ENCODE measurements at regions not wholly inside any gene's neighbourhood (a gene's known extent, or its start where the extent isn't known, plus 50 kb on each side); places are given as distances from the start of the nearest gene placed in this dataset.

GRCh38 chr9:79173932-79174331 lies 397.8 kb upstream of the TLE4 start:
- DNase-seq (ENCODE audit: extremely low read depth in 1 of 2, low read depth in 1 of 2) = no peak

- no peak for DNase-seq (ENCODE audit: extremely low read depth in 1 of 2, low read depth in 1 of 2)
Measured at GRCh38 chr9:79176014-79176697, 395.6 kb upstream of the TLE4 start.

GRCh38 chr9:79184831-79185230 lies 386.9 kb upstream of the TLE4 start:
- no peak for DNase-seq (ENCODE audit: extremely low read depth in 1 of 2, low read depth in 1 of 2)

DNA sequence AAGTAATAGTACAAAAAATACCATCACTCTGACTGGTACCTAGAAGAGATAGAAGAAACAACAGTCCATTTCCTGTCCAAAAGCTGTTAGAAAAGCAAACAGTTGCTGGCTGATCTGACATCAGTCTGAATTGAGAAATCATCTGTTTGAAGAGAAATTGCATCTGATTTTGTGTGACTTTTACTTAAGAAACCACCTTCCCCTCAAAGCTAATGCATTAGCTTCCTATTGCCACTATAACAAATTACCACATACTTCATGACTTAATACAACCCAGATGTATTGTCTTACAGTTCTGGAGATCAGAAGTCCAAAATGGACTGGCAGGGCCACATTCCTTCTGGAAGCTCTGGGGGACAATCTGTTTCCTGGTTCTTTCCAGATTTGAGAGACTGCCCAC lies 385.9 kb upstream of the TLE4 start:
- no peak for DNase-seq (ENCODE audit: extremely low read depth in 1 of 2, low read depth in 1 of 2)

GRCh38 chr9:79189511-79189924 lies 382.2 kb upstream of the TLE4 start:
- no peak for DNase-seq (ENCODE audit: extremely low read depth in 1 of 2, low read depth in 1 of 2)

DNA sequence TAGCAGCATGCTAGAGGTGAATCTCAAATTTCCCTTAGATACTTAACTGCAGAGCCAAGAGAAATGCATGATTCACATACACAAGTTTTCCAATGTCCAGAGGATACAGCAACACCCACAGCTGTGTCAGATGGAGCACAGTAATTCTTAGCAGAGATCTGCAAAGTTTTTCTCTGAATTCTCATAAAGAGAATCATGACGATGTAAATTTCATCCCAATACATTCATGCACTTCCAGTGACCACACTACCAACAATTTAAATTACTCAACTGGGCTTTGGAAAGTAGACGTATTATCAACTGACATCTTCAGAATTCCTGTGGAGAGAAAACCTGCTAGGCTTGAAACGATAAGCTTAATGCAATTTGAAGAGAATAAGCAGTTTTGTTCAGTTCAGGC lies 378.8 kb upstream of the TLE4 start:
- DNase-seq (ENCODE audit: extremely low read depth in 1 of 2, low read depth in 1 of 2) = no peak

DNA sequence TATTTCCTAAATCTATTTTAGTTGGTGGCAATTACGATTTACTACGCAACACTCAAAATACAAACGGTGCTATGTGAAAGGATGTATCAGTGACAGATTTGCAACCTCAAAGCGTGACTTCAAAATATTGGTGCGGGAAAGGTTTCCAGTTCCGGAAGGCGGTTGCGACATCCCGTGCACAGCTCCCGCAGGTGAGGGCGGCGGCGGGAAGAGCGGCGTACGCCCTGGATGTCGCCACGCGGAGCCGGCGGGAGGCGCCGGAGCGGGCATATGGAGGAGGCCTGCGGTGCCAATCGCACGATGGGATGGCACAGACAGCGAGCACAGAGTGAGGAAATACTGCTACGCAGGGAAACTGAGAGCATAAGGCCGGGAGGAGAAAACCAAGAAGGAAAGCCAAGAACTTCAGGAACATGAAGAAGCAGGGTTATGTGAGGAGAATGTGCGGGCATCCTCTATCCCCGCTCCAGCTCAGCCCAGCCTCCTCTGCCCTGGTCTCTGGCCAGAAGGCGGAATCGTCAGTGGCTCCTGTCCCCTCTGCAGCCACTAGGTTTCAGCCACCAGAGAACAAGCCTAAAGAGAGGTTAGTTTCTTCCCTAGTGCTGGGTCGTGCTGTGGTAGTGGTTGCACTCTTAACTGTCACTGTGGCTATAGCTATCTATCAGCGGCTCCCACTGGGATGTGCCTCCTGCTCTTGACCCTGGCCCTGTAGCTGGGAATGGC lies 378.1 kb upstream of the TLE4 start:
- DNase-seq (ENCODE audit: extremely low read depth in 1 of 2, low read depth in 1 of 2) = no peak

- no peak for DNase-seq (ENCODE audit: extremely low read depth in 1 of 2, low read depth in 1 of 2)
Measured at GRCh38 chr9:79195879-79196278, 375.9 kb upstream of the TLE4 start.

DNA sequence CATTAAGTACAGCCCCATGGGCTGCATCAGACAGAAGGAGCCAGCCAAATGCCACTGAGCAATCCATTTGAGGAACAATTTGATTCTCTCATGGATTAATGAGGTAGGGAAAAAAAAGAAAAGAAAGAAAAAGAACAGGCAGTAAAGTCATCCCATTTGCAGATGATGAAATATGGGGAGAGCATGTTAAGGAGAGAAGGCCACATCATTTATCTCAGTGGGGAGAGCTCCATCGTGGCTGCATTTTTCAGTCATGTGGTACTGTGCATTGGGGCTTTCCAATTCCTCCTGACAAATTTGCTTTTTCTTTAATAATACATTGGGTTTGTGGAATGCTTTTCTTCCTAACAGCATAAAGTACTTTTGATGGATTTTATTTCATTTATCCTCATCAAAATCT lies 375.2 kb upstream of the TLE4 start:
- no peak for DNase-seq (ENCODE audit: extremely low read depth in 1 of 2, low read depth in 1 of 2)

DNA sequence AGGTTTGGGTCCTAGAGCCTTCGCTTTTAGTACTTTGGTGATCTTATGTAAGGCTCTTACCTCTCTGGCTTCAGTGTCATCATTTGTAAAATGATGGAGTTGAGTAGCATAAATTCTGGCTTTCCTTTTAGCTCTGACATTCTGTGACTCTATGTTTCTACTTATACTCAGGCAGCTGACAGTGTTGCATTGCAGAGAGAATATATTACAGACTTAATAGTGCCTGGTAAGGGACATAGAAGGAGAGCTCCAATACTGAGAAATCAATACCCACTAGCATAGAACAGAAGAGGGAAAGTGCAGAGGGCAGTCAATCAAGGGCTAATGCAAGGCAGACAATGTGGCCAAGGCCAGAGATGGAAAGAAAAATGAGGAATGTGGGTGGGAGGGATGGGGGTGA lies 371.4 kb upstream of the TLE4 start:
- no peak for DNase-seq (ENCODE audit: extremely low read depth in 1 of 2, low read depth in 1 of 2)

GRCh38 chr9:79201636-79202035 lies 370.1 kb upstream of the TLE4 start:
- no peak for DNase-seq (ENCODE audit: extremely low read depth in 1 of 2, low read depth in 1 of 2)

- DNase-seq (ENCODE audit: extremely low read depth in 1 of 2, low read depth in 1 of 2) = no peak
Measured at GRCh38 chr9:79208791-79209396, 362.9 kb upstream of the TLE4 start.

- no peak for DNase-seq (ENCODE audit: extremely low read depth in 1 of 2, low read depth in 1 of 2)
Measured at GRCh38 chr9:79210541-79211243, 361.1 kb upstream of the TLE4 start.

GRCh38 chr9:79213417-79214125 lies 358.2 kb upstream of the TLE4 start:
- no peak for DNase-seq (ENCODE audit: extremely low read depth in 1 of 2, low read depth in 1 of 2)

GRCh38 chr9:79215821-79216220 lies 355.9 kb upstream of the TLE4 start:
- DNase-seq (ENCODE audit: extremely low read depth in 1 of 2, low read depth in 1 of 2) = no peak

GRCh38 chr9:79220251-79220650 lies 351.5 kb upstream of the TLE4 start:
- DNase-seq (ENCODE audit: extremely low read depth in 1 of 2, low read depth in 1 of 2) = no peak

DNA sequence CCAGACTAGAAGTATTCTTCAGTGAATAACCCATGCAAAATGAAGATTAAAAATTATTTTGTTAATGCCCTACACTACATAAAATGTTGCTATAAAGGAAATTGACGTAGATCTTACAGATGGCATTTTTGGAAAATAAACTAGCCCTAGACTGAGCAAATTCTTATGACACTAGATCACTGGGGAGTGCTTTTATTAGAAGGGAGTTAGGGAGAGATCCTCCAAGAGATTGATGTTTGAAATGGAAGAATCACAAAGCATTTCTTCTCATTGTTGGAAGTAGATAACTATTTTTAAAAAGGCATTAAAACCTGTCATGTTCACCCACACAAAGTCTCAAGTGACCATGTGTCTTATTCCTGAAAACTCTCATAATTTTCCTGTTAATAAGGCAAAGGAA lies 351.1 kb upstream of the TLE4 start:
- no peak for DNase-seq (ENCODE audit: extremely low read depth in 1 of 2, low read depth in 1 of 2)

- DNase-seq (ENCODE audit: extremely low read depth in 1 of 2, low read depth in 1 of 2) = no peak
Measured at GRCh38 chr9:79221084-79221483, 350.7 kb upstream of the TLE4 start.

DNA sequence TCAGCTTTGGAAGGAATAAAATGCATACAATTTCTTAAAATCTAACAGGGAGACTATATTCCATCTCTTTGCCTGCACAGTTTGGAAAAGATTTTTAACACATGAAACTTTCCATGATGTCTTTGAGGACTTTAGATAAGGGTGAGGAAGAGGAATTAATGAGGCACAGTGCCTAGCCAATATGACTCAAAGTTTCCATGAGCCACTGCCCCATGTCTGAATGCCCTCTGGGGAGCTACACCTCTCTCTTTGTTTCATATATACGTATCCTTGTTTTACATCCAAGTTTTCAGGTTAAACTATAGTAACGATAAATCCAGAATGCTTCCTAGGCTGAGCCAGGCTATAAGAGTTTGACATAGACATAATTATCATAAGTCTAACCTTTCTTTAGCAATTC lies 349.3 kb upstream of the TLE4 start:
- DNase-seq (ENCODE audit: extremely low read depth in 1 of 2, low read depth in 1 of 2) = no peak

- DNase-seq (ENCODE audit: extremely low read depth in 1 of 2, low read depth in 1 of 2) = no peak
Measured at GRCh38 chr9:79224672-79225433, 346.9 kb upstream of the TLE4 start.
